ENCODE measurements at regions not wholly inside any gene's neighbourhood (a gene's known extent, or its start where the extent isn't known, plus 50 kb on each side); places are given as distances from the start of the nearest gene placed in this dataset.

GRCh38 chr4:179544496-179544895 is 2102.3 kb upstream of the AGA start:
- in situ Hi-C loops (cut with HindIII; ENCODE audit: low sequenced_read_pairs) = no loop called here
- TF ChIP-seq, protein P1, sequence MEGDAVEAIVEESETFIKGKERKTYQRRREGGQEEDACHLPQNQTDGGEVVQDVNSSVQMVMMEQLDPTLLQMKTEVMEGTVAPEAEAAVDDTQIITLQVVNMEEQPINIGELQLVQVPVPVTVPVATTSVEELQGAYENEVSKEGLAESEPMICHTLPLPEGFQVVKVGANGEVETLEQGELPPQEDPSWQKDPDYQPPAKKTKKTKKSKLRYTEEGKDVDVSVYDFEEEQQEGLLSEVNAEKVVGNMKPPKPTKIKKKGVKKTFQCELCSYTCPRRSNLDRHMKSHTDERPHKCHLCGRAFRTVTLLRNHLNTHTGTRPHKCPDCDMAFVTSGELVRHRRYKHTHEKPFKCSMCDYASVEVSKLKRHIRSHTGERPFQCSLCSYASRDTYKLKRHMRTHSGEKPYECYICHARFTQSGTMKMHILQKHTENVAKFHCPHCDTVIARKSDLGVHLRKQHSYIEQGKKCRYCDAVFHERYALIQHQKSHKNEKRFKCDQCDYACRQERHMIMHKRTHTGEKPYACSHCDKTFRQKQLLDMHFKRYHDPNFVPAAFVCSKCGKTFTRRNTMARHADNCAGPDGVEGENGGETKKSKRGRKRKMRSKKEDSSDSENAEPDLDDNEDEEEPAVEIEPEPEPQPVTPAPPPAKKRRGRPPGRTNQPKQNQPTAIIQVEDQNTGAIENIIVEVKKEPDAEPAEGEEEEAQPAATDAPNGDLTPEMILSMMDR (IDR thresholded peaks at IDR 0.05; ENCODE audit: low read depth, low read length) = no peak
- no peak for DNase-seq (ENCODE audit: low read depth, low spot score)
- H3K4me3 ChIP-seq (ENCODE audit: low read depth, low read length) = no peak overlapping the region

- in situ Hi-C loops (cut with HindIII; ENCODE audit: low sequenced_read_pairs) = no loop called here
- no peak for DNase-seq (ENCODE audit: low read depth, low spot score)
- TF ChIP-seq, protein P1 (IDR thresholded peaks at IDR 0.05; ENCODE audit: low read depth, low read length) = no peak
- no peak overlapping the region for H3K4me3 ChIP-seq (ENCODE audit: low read depth, low read length)
These were observed 2109.9 kb upstream of the AGA start for GRCh38 chr4:179552131-179552530.

DNA sequence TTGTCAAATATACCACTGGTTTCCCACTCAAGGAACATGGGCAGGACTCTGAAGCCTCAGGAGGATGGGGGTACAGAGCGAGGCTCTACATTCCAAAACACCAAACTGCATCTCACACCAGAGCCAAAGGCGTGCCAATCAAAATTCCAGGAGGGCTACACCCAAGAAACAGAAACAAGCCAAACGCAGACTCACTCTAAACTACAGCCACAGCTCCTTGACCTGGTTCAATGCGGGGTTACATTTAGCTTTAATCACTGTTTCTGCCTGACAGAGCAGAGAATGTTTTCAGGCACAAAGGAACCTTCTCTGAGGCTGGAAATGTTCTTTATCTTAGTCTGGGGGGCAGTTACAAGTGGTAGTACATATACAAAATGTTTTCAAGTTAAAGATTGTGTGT is 2121.5 kb upstream of the AGA start:
- H3K4me3 ChIP-seq (ENCODE audit: low read depth, low read length) = no peak overlapping the region
- TF ChIP-seq, protein P1 (IDR thresholded peaks at IDR 0.05; ENCODE audit: low read depth, low read length) = no peak
- in situ Hi-C loops (cut with HindIII; ENCODE audit: low sequenced_read_pairs) = no loop called here
- DNase-seq (ENCODE audit: low read depth, low spot score) = no peak

GRCh38 chr4:179569549-179569948 is 2127.3 kb upstream of the AGA start:
- no peak for DNase-seq (ENCODE audit: low read depth, low spot score)
- in situ Hi-C loops (cut with HindIII; ENCODE audit: low sequenced_read_pairs) = no loop called here
- TF ChIP-seq, protein P1 (IDR thresholded peaks at IDR 0.05; ENCODE audit: low read depth, low read length) = no peak
- no peak overlapping the region for H3K4me3 ChIP-seq (ENCODE audit: low read depth, low read length)

GRCh38 chr4:179582164-179582905 is 2140.1 kb upstream of the AGA start:
- TF ChIP-seq, protein P1 (IDR thresholded peaks at IDR 0.05; ENCODE audit: low read depth, low read length) = no peak
- in situ Hi-C loops (cut with HindIII; ENCODE audit: low sequenced_read_pairs) = no loop called here
- H3K4me3 ChIP-seq (ENCODE audit: low read depth, low read length) = no peak overlapping the region
- DNase-seq (ENCODE audit: low read depth, low spot score) = no peak

- TF ChIP-seq, protein P1 (IDR thresholded peaks at IDR 0.05; ENCODE audit: low read depth, low read length) = no peak
- DNase-seq (ENCODE audit: low read depth, low spot score) = no peak
- no peak overlapping the region for H3K4me3 ChIP-seq (ENCODE audit: low read depth, low read length)
- in situ Hi-C loops (cut with HindIII; ENCODE audit: low sequenced_read_pairs) = no loop called here
These were observed 2141.0 kb upstream of the AGA start for GRCh38 chr4:179583221-179583620.

Data from astrocyte of the spinal cord (primary cell).